ENCODE measurements at regions not wholly inside any gene's neighbourhood (a gene's known extent, or its start where the extent isn't known, plus 50 kb on each side); places are given as distances from the start of the nearest gene placed in this dataset.

DNA sequence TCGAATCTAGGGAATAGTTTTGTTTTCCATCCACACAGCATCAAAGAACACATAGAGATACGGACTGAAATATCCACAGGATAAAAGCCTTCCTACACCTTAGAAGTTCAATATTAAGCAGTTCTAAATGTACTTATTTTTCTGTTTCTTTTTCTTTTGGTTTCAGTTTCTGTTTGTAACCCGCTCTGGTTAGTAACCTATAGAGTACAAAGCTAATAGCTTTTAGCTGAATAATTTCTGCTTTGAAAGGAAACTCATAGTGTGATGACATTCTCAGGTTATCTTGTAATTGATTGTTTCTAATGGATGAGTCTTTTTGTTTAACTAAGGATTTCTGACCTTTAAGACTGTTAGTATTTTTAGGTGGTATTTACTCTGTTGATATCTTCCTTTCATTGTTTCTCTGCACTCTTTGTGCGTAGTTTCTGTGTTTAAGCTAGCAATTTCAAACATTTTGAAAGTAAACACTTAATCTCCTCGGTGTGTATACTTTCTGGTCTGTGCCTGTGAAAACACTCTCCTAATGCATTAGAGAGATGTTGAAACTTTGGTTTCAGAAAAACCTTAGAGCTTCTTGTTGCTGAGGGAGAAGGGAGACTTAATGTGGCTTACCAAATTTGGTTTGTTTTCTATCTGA is 385.5 kb downstream of the HDGFL1 start:
- DNase-seq, result no peak

DNA sequence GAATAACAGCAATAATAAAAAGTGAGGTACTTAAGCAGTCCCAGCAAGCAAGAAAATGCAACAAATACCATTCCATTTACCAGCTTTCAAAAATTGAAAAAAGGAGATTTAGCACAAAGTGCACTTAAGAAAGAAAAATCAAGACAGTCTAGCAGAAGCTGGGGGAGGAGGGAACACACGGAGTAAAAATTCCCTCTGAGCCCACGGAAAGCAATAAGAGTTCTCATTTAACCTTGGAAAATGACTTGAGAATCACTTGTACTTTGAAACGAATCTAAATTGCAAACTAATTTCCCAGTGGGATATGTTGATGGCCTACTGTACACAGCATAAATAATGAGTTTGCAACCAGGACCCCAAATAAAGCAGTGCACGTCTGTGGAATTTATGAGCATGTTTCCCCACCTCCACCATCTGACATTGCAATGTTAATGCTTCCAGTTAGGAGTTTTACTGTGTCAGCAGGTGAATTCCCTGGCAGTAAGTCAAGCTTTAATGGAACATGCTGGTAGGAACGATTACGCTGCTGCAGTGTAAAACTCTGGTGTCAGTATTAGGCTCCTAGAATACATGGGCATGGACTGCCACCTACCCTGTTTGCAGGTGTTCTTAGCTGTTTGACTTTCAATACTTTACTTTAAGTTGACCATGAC is 386.8 kb downstream of the HDGFL1 start:
- DNase-seq, result no peak

- no peak for DNase-seq
These were observed 389.3 kb downstream of the HDGFL1 start for GRCh38 chr6:22958677-22959076.

DNA sequence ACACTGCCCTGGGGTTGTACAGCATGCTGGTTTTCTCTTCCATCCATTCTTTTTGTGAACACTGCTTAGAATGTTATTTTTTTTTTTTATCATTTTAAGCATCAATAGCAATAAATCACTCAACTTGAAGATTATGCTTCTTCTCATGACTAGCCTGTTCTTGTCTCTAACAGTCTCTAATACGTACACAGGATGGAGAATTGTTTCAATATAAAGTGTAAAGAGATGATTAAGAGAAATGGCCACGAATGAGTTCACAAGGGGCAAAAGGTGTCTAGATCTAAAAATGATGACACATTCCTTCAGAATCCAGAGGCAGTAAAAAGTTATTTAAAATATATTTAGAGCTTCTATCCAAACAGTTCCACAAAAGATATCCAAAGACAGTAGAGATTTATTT is 390.2 kb downstream of the HDGFL1 start:
- DNase-seq, result no peak

- DNase-seq, result no peak
These were observed 395.0 kb downstream of the HDGFL1 start for GRCh38 chr6:22964334-22964733.

DNA sequence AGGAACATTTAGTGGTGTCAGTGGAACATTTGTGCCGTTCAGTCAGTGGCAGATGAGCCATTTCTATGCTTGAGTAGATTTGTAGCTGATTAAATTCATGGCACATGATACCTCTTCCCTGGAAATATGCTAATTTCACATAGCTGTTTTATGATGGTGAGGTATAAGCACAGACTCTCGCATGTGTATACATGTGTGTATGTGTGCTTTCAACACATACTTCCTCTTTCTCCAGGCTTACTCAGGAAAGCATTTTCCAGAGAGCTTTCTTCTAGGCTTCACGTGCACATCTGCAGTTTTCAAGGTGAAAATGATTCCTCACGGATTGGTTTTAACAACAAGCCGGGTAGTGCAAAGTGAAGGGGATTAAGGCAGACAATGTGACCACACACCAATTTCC is 396.5 kb downstream of the HDGFL1 start:
- peak; percentile 72 for DNase-seq

DNA sequence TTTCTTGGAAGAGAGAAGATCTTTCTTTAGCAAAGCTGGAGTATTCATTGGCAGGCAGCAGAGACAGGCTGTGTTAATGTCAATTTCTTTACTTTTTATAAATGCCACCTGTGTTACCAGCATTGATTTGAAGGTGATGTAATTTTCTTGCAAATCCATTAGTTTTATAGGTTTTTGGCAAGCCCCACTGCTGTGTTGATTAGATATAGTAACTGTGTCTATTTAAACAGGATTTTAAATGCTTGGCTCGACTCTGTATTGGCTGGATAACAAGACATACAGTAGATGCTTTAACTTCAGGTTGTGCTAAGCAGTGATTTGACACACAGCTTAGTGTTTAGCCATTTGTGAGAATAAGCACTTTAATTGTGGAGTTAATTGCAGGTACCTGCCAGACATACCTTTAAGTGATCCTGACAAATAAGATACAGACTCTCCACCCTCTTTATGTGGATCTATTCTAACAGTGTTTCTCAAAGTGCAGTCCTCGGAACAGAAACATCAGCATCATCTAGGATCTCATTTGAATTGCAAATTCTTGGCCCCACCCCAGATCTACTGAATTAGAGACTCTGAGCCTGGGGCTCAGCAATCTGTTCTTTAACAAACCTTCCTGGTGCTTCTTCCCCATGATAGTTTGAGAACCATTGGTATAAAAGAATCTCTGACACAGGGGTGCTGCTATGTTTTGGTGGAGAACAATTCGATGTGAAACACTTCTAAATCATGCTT is 397.5 kb downstream of the HDGFL1 start:
- no peak for DNase-seq

- DNase-seq, result no peak
These were observed 400.6 kb downstream of the HDGFL1 start for GRCh38 chr6:22970004-22970403.

GRCh38 chr6:22972771-22973170 is 403.4 kb downstream of the HDGFL1 start:
- no peak for DNase-seq

DNA sequence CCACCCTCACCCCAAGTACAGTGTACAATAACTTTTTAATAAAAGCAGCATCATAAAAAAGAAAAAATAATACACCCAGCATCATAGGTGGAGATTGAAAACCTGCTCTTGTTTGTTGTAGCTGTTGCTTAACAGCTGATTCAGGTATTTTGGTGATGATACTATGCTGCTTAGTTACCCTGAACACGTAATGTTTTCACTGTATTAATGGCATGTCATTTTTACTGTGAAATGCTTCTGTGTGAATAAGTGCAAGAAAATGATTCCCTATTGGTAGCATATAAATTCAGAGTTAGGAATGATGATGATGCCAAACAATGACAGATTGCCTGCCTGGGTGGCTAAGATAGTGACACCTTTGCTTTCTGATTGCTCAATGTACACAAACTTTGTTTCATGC is 405.7 kb downstream of the HDGFL1 start:
- no peak for DNase-seq

DNA sequence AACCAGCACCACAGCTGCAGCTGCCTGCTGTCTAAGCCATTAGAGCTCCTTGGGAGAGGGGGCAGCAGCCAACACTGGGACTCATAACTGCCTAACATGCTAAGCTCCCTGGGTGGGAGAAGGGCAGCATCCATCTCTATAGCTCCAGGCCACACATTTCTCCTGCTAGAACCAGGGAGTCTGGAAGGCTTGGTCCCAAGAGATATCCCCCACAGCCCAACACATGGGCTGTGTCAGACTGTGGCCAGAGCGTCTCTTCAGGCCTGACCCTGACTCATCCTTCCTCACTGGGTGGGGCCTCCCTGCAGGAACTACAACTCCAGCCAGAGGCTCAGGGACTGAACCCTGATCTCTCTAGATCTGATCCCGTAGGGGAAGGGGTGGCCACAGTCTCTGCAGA is 411.1 kb downstream of the HDGFL1 start:
- no peak for DNase-seq

- no peak for DNase-seq
These were observed 432.8 kb downstream of the HDGFL1 start for GRCh38 chr6:23002044-23002619.

DNA sequence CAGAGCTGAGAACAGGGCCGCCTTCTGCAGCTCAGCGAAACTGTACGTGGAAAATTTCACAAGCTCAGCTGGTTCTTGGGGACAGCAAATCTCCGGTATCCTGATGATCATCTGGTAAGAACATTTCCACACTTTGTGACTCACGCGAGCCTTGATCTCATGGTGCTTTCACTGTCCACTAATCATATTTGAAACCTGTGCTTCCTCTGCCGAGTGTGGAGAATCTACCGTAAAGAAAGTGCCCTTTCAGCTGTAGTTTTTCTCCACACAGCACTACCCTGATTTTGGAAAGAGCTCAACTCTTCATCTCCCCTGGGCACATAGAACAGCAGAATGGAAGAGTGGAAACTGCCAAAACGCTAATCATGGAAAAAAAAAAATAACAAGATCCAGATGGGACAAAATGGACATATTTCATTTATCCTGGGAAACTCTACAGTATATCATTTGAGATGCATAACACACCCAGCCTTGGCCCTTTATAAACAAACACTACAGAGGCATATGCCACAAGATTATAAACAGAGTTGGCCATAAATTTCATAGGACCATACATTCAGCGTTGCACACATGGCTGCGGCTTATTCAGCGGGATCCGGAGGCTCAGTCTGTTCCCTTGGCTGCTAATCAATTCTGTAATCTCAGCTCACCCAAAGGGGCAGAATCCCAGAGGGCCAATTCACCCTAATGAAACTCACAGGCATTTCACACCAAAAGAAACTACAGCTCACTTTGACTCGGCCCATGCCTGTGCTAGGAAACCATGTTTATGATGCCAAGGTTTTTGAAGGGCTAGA is 434.5 kb downstream of the HDGFL1 start:
- DNase-seq, result no peak

- DNase-seq, result no peak
These were observed 437.3 kb downstream of the HDGFL1 start for GRCh38 chr6:23006656-23007055.

DNA sequence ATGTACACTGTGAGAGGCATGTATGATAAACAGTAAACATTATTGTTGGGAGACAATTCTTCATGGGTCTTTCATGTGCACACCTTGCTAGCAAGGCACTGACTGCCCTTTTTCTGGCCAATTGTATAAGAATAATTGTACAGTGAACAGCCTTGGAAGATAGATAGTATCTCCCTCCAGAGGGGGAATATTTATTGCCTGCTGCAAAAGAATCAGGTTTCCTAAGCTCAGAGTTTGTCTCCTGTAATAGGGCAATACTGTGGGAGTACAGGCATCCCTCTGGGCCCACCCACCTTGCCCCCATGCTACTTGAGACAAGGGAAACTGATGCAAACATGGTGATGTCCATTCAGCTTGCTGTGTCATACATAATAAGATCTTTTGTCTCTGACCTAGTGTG is 442.2 kb downstream of the HDGFL1 start:
- DNase-seq, result no peak

GRCh38 chr6:23013776-23014175 is 444.4 kb downstream of the HDGFL1 start:
- DNase-seq, result no peak

GRCh38 chr6:23016696-23017095 is 447.3 kb downstream of the HDGFL1 start:
- no peak for DNase-seq

DNA sequence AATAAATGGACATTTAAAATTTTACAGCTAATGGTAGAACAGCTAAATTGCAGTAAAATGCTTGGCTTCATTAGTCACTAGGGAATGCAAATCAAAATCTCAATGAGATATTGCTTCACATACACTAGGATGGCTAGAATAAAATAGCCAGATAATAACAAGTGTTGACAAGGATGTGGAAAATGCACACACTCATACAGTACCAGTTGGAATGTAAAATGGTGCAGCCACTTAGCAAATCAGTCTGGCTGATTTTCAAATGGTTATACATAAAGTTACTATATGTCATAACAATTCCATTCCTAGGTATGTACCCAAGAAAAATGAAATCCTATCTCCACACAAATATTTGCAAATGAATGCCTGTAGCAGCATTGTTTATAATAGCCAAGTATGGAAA is 452.1 kb downstream of the HDGFL1 start:
- no peak for DNase-seq

GRCh38 chr6:23027281-23027680 is 457.9 kb downstream of the HDGFL1 start:
- no peak for DNase-seq

DNA sequence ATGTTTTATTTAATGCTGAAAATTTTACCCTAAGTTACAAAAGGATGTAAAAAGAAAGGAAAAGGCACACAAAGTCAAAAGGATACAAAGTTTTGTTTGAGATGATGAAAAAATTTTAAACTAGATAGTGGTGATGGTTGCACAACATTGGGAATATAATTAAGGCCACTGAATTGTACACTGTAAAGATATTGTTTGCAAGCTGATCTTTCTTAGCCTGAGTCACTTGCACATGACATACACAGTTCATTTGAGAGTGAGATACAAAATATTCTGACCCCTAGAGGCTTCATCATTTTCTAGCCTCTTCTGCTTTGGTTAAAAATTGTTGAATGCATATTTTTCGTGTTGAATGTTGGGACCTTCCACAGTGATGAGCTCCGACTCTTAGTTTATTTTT is 462.6 kb downstream of the HDGFL1 start:
- no peak for DNase-seq

DNA sequence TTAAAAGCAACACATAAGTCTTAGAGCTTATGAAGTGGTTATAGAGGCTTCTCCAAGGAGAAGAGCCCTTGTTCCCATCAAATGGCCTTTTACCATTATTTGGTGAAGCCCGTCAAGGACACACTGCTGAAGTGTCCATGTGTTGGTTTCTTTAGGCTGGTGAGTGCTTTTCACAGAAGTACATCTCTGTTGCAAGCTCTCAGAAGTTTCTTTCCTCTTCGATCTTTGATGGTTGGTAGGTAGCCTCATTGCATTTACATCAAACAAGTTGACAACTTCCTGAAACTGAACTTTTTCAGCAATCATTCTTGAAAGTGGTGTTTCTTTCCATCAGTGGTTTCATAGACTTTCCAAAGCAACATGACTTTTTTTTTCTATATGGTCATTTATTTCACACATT is 465.6 kb downstream of the HDGFL1 start:
- DNase-seq, result no peak

DNA sequence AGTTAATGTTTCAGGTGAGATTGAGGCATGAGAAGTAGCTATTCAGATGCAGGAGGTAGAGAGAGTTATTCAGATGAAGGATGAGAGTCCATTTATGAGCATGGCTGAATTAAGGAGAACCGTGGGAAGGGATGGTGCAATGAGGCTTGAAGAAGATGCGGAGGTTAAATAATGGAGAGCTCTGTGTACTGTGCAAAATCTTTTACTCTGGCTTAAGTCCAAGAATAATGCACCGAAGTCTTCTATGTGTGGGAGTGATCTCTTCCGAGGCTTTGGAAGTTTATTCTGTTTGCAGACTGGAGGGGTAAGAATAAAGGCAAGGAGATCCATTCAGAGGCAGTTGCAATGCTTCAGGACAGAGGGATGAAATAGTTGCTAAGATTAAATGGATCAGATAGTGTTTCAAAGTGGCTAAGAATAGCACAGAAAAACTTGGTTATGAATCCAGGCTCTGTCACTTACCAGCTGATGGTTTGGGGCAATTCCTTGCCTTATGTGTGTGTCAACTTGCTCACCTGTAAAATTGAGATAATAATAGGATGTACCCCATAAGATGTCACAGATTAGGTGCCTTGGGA is 467.1 kb downstream of the HDGFL1 start:
- DNase-seq, result no peak

DNA sequence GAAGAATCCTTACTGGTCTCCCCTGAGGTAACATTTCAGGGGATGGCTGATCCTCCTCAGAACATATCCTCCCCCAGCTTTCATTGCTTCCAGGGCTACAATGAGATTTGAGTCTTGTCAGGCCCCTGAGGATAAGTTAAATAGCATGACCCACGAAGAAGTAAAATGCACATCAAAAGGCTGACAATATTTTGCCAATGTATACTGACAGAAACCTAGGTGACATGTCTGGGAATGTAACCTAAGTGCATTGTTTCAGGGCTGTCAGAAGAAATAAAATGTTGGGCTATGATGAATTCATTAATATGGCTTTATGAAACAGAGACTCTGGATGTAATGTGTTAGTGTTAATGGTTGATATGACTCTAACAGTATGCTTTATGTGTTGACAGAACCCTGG is 471.5 kb downstream of the HDGFL1 start:
- DNase-seq, result no peak

All from NCI-H524 treated with DMSO at 0.1 percent for 48 hours (cell line).